Glomerular visceral epithelial cell (primary cell): ENCODE measurements at regions not wholly inside any gene's neighbourhood (a gene's known extent, or its start where the extent isn't known, plus 50 kb on each side); places are given as distances from the start of the nearest gene placed in this dataset.
"Not testable (repeated sequence)": the region's sequence is repeated elsewhere in the genome, so short reads cannot be mapped to it uniquely, and the experiment has no call there.

Source experiments
- DNase-seq: peaks from one replicate; pipeline ENCODE4 v3.0.0-alpha.2; 2016; ENCODE audit errors: extremely low spot score

- no peak for DNase-seq
These were observed 255.1 kb downstream of the MAP2K6 start for GRCh38 chr17:69669441-69670178.

- DNase-seq = no peak
These were observed 258.4 kb downstream of the MAP2K6 start for GRCh38 chr17:69672924-69673323.

GRCh38 chr17:69677130-69677529, 262.6 kb downstream of the MAP2K6 start:
- DNase-seq = no peak

GRCh38 chr17:69678206-69678605, 263.7 kb downstream of the MAP2K6 start:
- DNase-seq = no peak

- no peak for DNase-seq
These were observed 265.3 kb downstream of the MAP2K6 start for GRCh38 chr17:69679829-69680228.

GRCh38 chr17:69684251-69684650, 269.8 kb downstream of the MAP2K6 start:
- no peak for DNase-seq

- DNase-seq = not testable (repeated sequence)
These were observed 270.7 kb downstream of the MAP2K6 start for GRCh38 chr17:69685150-69685549.

- DNase-seq = no peak
These were observed 276.0 kb downstream of the MAP2K6 start for GRCh38 chr17:69690531-69690930.

- DNase-seq = no peak
These were observed 277.7 kb downstream of the MAP2K6 start for GRCh38 chr17:69692171-69692570.

GRCh38 chr17:69695646-69696045, 281.1 kb downstream of the MAP2K6 start:
- DNase-seq = no peak

- no peak for DNase-seq
These were observed 282.2 kb downstream of the MAP2K6 start for GRCh38 chr17:69696650-69697049.

- not testable (repeated sequence) for DNase-seq
These were observed 283.9 kb downstream of the MAP2K6 start for GRCh38 chr17:69698352-69698751.

- DNase-seq = no peak
These were observed 287.6 kb downstream of the MAP2K6 start for GRCh38 chr17:69702078-69702477.

GRCh38 chr17:69703751-69704150, 289.3 kb downstream of the MAP2K6 start:
- no peak for DNase-seq

GRCh38 chr17:69704935-69705334, 290.4 kb downstream of the MAP2K6 start:
- DNase-seq = no peak

GRCh38 chr17:69706127-69706526, 291.6 kb downstream of the MAP2K6 start:
- DNase-seq = no peak

GRCh38 chr17:69709441-69709840, 294.9 kb downstream of the MAP2K6 start:
- DNase-seq = no peak

GRCh38 chr17:69710926-69711325, 296.4 kb downstream of the MAP2K6 start:
- DNase-seq = no peak

GRCh38 chr17:69711541-69711940, 297.0 kb downstream of the MAP2K6 start:
- no peak for DNase-seq

GRCh38 chr17:69712801-69713311, 298.4 kb downstream of the MAP2K6 start:
- DNase-seq = no peak

- no peak for DNase-seq
These were observed 299.3 kb downstream of the MAP2K6 start for GRCh38 chr17:69713815-69714214.

GRCh38 chr17:69714669-69715068, 300.2 kb downstream of the MAP2K6 start:
- DNase-seq = no peak

GRCh38 chr17:69715656-69716055, 301.2 kb downstream of the MAP2K6 start:
- no peak for DNase-seq

GRCh38 chr17:69716556-69716955, 302.1 kb downstream of the MAP2K6 start:
- DNase-seq = no peak
